ENCODE measurements at regions not wholly inside any gene's neighbourhood (a gene's known extent, or its start where the extent isn't known, plus 50 kb on each side); places are given as distances from the start of the nearest gene placed in this dataset.
A peak's percentile ranks its signal among the peaks of the same experiment; 100 is the strongest.

- Mint-ChIP-seq H3K9me3 (no peaks in the 10 kb centered on the region), H3K27me3 (ENCODE audit: low read depth, poor library complexity) (peaks cover 2% of the 10 kb centered on the region), H3K27ac (no peak overlapping the region), H3K4me3 (no peak overlapping the region), H3K36me3 (ENCODE audit: low read depth) (no peaks in the 10 kb centered on the region), H3K4me1 (no peaks in the 10 kb centered on the region)
- no peak for DNase-seq
- TF ChIP-seq, protein P1, sequence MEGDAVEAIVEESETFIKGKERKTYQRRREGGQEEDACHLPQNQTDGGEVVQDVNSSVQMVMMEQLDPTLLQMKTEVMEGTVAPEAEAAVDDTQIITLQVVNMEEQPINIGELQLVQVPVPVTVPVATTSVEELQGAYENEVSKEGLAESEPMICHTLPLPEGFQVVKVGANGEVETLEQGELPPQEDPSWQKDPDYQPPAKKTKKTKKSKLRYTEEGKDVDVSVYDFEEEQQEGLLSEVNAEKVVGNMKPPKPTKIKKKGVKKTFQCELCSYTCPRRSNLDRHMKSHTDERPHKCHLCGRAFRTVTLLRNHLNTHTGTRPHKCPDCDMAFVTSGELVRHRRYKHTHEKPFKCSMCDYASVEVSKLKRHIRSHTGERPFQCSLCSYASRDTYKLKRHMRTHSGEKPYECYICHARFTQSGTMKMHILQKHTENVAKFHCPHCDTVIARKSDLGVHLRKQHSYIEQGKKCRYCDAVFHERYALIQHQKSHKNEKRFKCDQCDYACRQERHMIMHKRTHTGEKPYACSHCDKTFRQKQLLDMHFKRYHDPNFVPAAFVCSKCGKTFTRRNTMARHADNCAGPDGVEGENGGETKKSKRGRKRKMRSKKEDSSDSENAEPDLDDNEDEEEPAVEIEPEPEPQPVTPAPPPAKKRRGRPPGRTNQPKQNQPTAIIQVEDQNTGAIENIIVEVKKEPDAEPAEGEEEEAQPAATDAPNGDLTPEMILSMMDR (IDR thresholded peaks at IDR 0.05): no peak
Observed at GRCh38 chr18:61989138-61989537, 96.3 kb upstream of the RNF152 start.

DNA sequence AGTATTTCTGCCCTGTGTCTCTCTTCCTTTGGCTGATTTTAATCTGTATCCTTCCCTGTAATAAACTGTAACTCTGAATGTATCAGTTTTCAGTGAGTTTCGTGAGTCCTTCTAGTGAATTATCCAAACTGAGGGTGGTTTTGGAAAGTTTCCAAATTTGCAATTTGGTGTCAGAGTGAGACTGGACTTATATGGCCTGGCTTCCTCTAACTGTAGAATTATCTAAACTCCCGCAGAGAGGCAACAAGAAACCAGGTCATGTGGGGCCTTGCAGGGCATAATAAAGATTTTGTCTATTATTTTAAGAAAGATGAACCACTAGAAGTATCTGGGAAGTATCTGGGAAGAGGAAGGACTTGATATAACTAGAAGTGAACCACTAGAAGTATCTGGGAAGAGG lies 95.3 kb upstream of the RNF152 start:
- Mint-ChIP-seq H3K27me3 (ENCODE audit: low read depth, poor library complexity) (peaks cover 2% of the 10 kb centered on the region), H3K9me3 (peaks cover 2% of the 10 kb centered on the region), H3K27ac (no peak overlapping the region), H3K4me1 (peaks cover 3% of the 10 kb centered on the region), H3K36me3 (ENCODE audit: low read depth) (no peaks in the 10 kb centered on the region), H3K4me3 (no peak overlapping the region)
- TF ChIP-seq, protein P1 (IDR thresholded peaks at IDR 0.05): no peak
- no peak for DNase-seq

- Mint-ChIP-seq H3K36me3 (ENCODE audit: low read depth) (no peaks in the 10 kb centered on the region), H3K27ac (no peak overlapping the region), H3K9me3 (peaks cover 3% of the 10 kb centered on the region), H3K4me3 (no peak overlapping the region), H3K27me3 (ENCODE audit: low read depth, poor library complexity) (peaks cover 7% of the 10 kb centered on the region), H3K4me1 (peaks cover 13% of the 10 kb centered on the region)
- TF ChIP-seq, protein P1 (IDR thresholded peaks at IDR 0.05): no peak
- DNase-seq: no peak
Observed at GRCh38 chr18:61985681-61986080, 92.9 kb upstream of the RNF152 start.

DNA sequence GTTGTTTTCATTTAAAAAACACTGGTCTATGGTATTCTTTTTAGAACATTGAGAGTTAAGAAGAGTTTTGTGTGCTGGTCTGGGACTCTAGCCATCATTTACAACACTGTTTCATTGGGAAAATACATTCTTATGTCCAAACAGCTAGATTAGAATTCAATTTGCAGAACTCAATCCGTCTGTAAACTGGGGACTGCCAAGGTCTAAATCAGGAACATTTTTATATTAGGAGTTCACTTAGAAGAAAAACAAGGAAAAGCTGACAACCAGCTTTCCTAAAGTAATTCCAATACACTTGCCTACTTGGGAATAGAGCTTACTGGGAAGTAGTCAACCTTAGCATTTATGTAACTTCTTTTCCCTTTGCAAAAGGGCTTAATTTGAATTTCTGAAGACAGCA lies 91.5 kb upstream of the RNF152 start:
- DNase-seq: no peak
- TF ChIP-seq, protein P1 (IDR thresholded peaks at IDR 0.05): no peak
- Mint-ChIP-seq H3K27me3 (ENCODE audit: low read depth, poor library complexity) (peaks cover 7% of the 10 kb centered on the region), H3K36me3 (ENCODE audit: low read depth) (no peaks in the 10 kb centered on the region), H3K4me3 (no peak overlapping the region), H3K9me3 (peaks cover 3% of the 10 kb centered on the region), H3K4me1 (peaks cover 19% of the 10 kb centered on the region), H3K27ac (no peak overlapping the region)

DNA sequence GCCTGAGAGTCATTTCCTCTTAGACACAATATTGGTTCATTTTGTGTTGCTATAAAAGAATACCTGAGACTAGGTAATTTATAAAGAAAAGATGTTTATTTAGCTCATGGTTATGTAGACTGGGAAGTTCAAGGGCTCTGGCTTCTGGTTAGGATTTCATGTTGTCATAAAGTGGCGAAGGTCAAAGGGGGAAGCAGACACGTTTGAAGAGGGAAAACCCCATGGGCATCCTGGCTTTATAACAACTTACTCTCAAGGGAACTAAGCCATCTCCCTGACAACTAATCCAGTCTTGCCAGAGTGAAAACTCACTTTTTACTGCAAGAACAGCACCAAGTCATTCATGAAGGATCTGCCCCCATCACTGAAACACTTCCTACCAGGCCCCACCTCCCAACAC lies 89.7 kb upstream of the RNF152 start:
- Mint-ChIP-seq H3K36me3 (ENCODE audit: low read depth) (no peaks in the 10 kb centered on the region), H3K4me3 (no peak overlapping the region), H3K27me3 (ENCODE audit: low read depth, poor library complexity) (peaks cover 7% of the 10 kb centered on the region), H3K27ac (no peak overlapping the region), H3K9me3 (peaks cover 3% of the 10 kb centered on the region), H3K4me1 (peaks cover 19% of the 10 kb centered on the region)
- TF ChIP-seq, protein P1 (IDR thresholded peaks at IDR 0.05): no peak
- no peak for DNase-seq

- Mint-ChIP-seq H3K9me3 (peaks cover 3% of the 10 kb centered on the region), H3K4me3 (no peak overlapping the region), H3K27ac (peak overlapping the region; percentile 55), H3K27me3 (ENCODE audit: low read depth, poor library complexity) (peaks cover 4% of the 10 kb centered on the region), H3K36me3 (ENCODE audit: low read depth) (no peaks in the 10 kb centered on the region), H3K4me1 (peaks cover 19% of the 10 kb centered on the region)
- no peak for DNase-seq
- TF ChIP-seq, protein P1 (IDR thresholded peaks at IDR 0.05): no peak
Observed at GRCh38 chr18:61980355-61980754, 87.5 kb upstream of the RNF152 start.
